ENCODE measurements at regions not wholly inside any gene's neighbourhood (a gene's known extent, or its start where the extent isn't known, plus 50 kb on each side); places are given as distances from the start of the nearest gene placed in this dataset.

- no peak for TF ChIP-seq EP300 (IDR thresholded peaks at IDR 0.05)
- TF ChIP-seq POLR2AphosphoS5 (IDR thresholded peaks at IDR 0.05): no peak
- TF ChIP-seq CTCF (IDR thresholded peaks at IDR 0.05): no peak
Measured at GRCh38 chr2:121136323-121136722, 148.7 kb downstream of the TFCP2L1 start.

All from stomach (tissue), 4 donors.